CD4-positive, alpha-beta T cell treated with Interleukin-21 for 1 hour (primary cell): ENCODE measurements at regions not wholly inside any gene's neighbourhood (a gene's known extent, or its start where the extent isn't known, plus 50 kb on each side); places are given as distances from the start of the nearest gene placed in this dataset.
"Not testable (repeated sequence)": the region's sequence is repeated elsewhere in the genome, so short reads cannot be mapped to it uniquely, and the experiment has no call there.

ENCODE experiments used
- DNase-seq: peaks from one replicate; pipeline ENCODE4 v3.0.0-alpha.2; 2020

- DNase-seq: not testable (repeated sequence)
These were observed 1154.7 kb downstream of the FOXD4L5 start for GRCh38 chr9:64130325-64130724.

GRCh38 chr9:64128572-64128971, 1156.4 kb downstream of the FOXD4L5 start:
- DNase-seq: no peak

DNA sequence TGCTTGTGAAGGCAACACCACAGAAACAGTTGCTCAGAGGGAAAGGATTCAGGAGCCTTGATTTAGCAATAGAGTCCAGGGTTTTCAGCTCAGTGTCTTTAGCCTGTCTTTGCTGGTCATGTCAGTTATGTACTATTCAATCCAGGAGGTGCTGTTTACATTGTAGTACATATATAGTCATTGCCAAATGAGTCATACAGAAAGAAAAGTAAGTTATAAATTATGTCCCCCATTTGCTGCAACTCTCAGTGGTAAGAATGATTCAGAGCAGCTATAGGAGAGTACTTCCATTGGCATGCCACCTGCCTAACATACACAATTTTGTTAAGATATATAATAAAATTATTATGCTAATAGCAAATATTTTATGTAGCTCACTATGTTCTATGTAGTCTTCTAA, 1163.4 kb downstream of the FOXD4L5 start:
- DNase-seq: not testable (repeated sequence)

- DNase-seq: not testable (repeated sequence)
These were observed 1167.7 kb downstream of the FOXD4L5 start for GRCh38 chr9:64117329-64117728.

- DNase-seq: not testable (repeated sequence)
These were observed 1177.1 kb downstream of the FOXD4L5 start for GRCh38 chr9:64107867-64108266.

DNA sequence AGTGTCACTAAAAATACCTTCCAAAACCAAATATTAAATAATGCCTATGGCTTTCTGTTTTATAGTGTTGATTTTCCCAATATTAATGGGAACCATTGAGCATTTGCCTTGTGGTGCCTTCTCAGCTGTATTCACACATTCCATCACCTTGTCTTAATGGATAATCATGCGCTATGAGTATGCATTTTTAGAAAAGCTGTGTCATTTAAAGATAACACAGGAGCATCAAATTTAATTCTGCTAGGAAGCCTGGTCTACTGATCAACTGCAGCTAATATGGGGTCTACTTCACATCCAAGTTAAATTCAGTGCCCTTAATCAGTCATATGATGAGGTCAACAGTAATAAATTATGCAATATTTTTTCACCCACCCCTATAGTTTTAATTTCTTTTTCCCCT, 1177.8 kb downstream of the FOXD4L5 start:
- DNase-seq: not testable (repeated sequence)

GRCh38 chr9:64105193-64105592, 1179.8 kb downstream of the FOXD4L5 start:
- DNase-seq: not testable (repeated sequence)

GRCh38 chr9:64101504-64101903, 1183.5 kb downstream of the FOXD4L5 start:
- DNase-seq: not testable (repeated sequence)

DNA sequence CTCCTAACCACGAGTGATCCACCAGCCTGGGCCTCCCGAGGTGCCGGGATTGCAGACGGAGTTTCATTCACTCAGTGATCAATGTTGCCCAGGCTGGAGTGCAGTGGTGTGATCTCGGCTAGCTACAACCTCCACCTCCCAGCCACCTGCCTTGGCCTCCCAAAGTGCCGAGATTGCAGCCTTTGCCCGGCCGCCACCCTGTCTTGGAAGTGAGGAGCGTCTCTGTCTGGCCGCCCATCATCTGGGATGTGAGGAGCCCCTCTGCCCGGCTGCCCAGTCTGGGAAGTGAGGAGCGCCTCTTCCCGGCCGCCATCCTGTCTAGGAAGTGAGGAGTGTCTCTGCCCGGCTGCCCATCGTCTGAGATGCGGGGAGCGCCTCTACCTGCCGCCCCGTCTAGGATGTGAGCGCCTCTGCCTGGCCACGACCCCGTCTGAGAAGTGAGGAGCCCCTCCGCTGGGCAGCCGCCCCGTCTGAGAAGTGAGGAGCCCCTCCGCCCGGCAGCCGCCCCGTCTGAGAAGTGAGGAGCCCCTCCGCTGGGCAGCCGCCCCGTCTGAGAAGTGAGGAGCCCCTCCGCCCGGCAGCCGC, 1184.3 kb downstream of the FOXD4L5 start:
- not testable (repeated sequence) for DNase-seq

DNA sequence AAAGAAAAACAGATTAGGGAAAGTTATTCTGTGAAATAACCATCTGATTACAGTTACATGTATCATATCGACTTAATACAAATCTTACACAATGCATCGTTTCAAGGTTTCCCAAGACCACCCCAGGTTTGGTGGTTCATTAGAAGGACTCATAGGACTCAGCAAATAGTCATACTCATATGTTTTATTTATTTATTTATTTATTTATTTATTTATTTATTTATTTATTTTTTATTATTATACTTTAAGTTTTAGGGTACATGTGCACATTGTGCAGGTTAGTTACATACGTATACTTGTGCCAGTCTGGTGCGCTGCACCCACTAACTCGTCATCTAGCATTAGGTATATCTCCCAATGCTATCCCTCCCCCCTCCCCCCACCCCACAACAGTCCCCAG, 1199.0 kb downstream of the FOXD4L5 start:
- DNase-seq: not testable (repeated sequence)

DNA sequence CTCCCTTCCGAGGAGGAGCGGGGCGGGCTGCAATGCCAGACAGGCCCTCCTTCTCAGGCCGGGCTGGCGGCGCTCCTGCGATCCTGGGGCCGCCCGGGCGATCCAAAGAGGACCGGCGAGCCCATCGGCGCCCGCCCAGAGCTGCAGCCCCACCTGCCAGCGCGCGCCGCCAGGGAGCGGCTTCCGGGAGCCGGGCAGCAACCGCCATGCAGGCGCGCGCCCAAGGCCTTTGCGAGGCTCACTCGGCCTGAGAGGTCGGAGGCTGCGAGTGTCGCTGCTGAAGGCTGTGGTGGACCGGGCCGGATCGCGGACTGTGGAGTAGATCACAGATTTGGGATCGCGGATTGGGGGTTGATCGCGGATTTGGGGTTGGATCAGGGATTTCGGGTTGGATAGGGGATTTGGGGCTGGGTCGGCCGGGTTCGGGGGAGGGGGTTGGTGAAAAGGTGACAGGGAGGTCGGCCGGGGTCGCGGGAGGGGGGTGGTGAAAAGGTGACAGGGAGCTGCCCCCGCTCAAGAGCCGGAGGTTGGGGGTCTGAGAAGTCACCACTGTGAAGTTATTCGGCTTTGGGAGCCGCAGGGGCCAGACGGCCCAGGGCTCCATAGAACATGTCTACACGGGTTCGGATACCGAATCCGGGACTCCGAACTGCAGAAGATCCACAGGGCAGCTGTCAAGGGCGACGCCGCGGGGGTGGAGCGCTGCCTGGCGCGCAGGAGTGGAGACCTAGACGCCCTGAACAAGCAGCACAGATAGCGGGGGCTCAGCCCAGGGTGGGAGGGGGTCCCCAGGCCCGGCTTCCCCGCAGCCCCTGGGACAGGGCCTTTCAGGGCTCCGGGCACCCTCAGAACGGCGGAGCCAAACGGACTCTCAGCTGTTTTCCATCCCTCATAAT, 1213.4 kb downstream of the FOXD4L5 start:
- DNase-seq: not testable (repeated sequence)

- DNase-seq: not testable (repeated sequence)
These were observed 1214.2 kb downstream of the FOXD4L5 start for GRCh38 chr9:64070611-64071357.

DNA sequence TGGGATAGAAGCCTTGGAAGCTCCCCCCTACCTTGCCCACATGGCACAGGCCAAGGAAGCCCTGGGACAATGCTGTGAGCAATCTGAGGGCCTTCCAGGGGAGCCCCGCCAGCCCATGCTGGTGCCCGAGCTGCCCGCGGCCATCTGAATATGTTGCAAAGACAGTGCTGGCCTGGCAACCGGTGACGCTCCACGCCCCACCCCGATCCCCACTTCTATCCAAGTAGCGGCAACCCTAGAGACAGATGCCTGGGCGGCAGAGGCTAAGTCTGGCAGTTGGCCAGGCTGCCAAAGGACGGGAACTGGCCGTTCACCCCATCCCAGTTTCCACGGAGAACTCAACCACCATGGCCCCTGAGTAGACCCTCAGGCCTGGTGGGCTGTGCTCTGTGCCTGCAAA, 1214.9 kb downstream of the FOXD4L5 start:
- not testable (repeated sequence) for DNase-seq

- no peak for DNase-seq
These were observed 1218.2 kb downstream of the FOXD4L5 start for GRCh38 chr9:64066736-64067368.

DNA sequence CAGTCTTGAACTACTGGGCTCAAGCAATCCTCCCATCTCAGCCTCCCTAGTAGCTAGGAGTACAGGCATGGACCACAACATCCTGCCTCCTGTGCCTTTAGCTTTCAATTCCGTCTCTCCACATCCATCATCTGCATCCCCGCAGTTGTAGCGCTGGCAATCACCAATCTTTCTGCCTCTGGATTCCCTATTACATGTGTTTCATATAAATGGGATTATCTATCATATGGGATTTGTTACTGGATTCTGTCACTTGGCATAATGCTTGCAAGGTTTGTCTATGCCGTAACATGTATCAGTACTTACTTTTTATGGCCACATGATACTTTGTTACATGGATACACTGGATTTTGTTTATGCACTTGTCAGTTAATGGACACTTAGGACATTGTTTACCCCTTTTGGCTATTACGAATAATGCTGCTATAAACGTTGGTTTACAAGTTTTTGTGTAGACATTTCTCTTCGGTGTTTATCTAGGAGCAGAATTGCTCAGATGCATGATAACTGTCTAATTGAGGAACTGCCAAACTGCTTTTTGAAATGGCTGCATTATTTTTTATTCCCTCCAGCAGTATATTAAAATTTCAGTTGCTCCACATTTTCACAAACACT, 1223.9 kb downstream of the FOXD4L5 start:
- no peak for DNase-seq

DNA sequence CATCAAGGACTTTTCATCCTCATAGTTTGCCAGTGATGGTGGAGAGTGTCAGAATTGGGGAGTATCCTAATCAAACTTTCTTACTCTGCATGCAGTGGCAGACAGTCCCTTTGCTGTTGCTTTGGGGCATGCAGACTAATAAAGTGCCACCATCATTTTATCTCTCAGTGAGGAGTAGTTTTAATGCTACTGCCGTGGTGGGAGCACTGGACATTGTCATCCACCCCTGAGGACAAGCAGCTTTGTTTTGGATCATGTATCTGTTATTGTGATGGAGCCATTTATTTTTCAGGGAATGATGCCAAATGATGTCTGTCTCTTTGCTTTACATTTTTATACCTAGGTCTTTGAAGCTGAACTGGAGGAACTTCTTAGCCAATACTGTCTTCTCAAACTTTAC, 1226.9 kb downstream of the FOXD4L5 start:
- DNase-seq: not testable (repeated sequence)

DNA sequence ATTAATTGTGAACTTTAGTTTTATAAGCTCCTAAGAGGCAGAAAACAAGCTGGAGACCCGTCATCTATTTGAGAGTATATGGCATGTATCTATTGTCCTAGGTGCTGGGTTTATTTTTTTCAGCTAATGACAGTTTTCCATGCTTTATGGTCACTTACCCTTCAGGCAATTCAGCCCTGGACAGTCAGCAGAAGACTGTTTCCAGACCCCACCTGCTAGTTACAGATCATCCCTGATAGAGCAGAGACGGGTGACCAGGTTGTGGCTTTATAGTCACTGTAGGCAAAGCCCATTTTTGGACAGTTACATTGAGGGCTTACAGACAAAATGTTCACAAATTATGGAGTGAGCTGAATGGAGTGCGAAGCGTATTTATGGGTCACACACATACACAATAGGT, 1227.5 kb downstream of the FOXD4L5 start:
- no peak for DNase-seq

DNA sequence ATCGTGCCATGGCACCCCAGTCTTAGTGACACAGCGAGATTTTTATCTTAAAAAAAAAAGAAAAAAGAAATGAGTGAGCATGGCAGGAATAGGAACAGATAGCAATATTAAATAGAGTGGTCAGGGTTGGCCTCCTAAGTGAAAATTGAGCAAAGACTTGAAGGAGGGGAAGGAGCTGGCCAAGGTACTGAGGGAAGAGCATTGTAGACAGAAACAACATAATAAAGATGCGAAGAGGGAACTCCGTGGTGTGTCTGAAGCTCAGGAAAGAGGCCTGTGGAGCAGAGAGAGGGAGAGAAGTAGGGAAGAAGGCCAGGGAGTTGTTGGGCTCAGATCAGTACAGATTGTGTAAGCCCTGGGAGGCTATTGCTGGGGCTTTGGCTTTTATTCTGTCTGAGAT, 1256.1 kb downstream of the FOXD4L5 start:
- DNase-seq: not testable (repeated sequence)

DNA sequence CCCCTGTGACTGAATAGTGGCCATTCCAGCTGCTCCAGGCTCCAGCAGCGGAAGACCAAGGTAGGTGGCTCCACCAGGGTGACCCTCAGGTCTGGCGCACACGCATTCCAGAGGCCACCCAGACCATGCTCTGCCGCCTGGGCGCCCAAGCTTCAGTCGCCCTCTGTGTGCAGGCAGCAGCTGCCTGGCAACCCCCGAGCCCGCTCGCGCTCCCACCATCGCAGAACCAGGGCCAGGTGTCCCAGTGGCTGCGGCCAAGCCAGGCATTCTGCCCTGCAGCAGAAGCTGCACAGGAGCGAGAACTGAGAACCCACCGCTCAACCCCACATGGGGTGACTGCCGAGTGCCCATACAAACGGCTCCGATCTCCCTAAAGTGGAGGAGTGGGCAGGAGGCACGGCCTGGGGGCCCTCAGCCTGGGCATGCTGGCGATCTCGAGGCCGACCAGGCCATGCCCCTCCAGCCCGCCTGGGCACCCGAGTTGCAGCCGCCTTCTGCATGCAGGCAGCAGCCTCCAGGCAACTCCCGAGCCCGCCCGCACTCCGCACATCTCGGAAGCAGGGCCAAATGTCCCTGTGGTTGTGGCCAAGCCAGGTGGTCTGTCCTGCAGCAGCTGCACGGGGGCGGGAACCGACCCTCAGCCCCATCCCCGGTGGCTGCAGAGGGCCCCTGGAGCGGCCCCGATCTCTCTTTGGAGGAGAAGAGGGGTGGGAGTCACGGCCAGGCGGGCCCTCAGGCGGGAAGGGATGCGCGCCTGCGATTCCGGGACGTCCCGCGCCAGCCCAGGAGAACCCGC, 1264.1 kb downstream of the FOXD4L5 start:
- not testable (repeated sequence) for DNase-seq

GRCh38 chr9:64017666-64018065, 1267.3 kb downstream of the FOXD4L5 start:
- not testable (repeated sequence) for DNase-seq

DNA sequence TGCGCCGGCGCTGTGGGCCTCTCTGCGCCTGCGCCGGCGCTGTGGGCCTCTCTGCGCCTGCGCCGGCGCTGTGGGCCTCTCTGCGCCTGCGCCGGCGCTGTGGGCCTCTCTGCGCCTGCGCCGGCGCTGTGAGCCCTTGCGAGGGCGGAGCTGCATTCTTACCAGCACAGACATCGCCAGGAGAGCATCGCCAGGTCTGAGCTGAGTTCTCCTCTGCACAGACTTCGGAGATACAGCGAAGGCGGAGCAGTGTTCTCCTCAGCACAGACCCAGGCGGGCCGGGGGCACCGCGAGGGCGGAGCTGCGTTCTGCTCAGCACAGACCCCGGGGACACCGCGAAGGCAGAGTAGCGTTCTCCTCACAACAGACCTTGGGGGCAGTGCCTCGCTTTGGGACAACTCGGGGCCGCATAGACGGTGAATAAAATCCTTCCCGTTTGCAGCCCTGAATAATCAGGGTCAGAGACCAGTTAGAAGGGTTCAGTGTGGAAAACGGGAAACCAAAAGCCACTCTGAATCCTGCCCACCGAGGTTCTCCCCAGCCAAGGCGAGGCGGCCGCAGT, 1268.1 kb downstream of the FOXD4L5 start:
- peak; percentile 1 for DNase-seq
